GM12878 (cell line): ENCODE measurements at regions not wholly inside any gene's neighbourhood (a gene's known extent, or its start where the extent isn't known, plus 50 kb on each side); places are given as distances from the start of the nearest gene placed in this dataset.

Experiments
- ATAC-seq: fragments of 200-7000 bp; cut with Tn5 transposase; 3 replicates; pipeline ENCODE4 v1.9.1; 2020; ENCODE audit warnings: mild to moderate bottlenecking, moderate library complexity
- BruUV-seq: library from RNA; stranded (reverse); fragments of 400-500 nt; replicated peaks from 2 replicates; lab custom pipeline; 2021; lab: Mats Ljungman, UMichigan
- CTCF ChIA-PET: fragments of 300-600 bp; sonication (Branson Sonifier 250); formaldehyde crosslinking; extraction: SDS; loops from one replicate; lab custom pipeline; 2021; ENCODE audit warnings: inconsistent platforms; lab: Yijun Ruan, JAX
- POLR2A ChIA-PET: fragments of 350-600 bp; formaldehyde crosslinking; extraction: SDS; loops from one replicate; lab custom pipeline; 2021; ENCODE audit warnings: inconsistent platforms; lab: Charles Lee
- RAD21 ChIA-PET: fragments of 300-600 bp; sonication (Branson Sonifier 250); formaldehyde crosslinking; loops from one replicate; lab custom pipeline; 2023; ENCODE audit warnings: antibody characterized with exemption; ENCODE audit not compliant: unreplicated experiment; lab: Charles Lee
- SMC1A ChIA-PET: fragments of 300-600 bp; sonication (Branson Sonifier 250); formaldehyde crosslinking; loops from one replicate; lab custom pipeline; 2023; ENCODE audit not compliant: unreplicated experiment, uncharacterized antibody; lab: Charles Lee
- DNase-seq: peaks from one replicate; pipeline ENCODE4 v3.0.0-alpha.2; 2011; ENCODE audit warnings: low read depth, low spot score
- FAIRE-seq: peaks from 3 replicates; lab custom pipeline; 2011; peaks lifted over from hg19 to GRCh38; lab: Jason Lieb, UNC
- H2AFZ ChIP-seq: 2 replicates; pipeline ENCODE4 v1.6.0; 2011; ENCODE audit warnings: low read depth, low read length, control low read depth; ENCODE audit not compliant: control insufficient read depth
- H3K27ac ChIP-seq: 2 replicates; pipeline ENCODE4 v1.5.1; 2011; ENCODE audit warnings: control low read depth; ENCODE audit not compliant: control insufficient read depth, insufficient read depth
- H3K27me3 ChIP-seq, 2 experiments: replicated peaks in 1 of 2; 2 replicates each; pipeline versions ENCODE4 v1.6.0 to v1.6.1; 2011; ENCODE audit warnings: low read length in 1 of 2; ENCODE audit not compliant: control insufficient read depth in 2 of 2, insufficient read depth in 2 of 2
- H3K36me3 ChIP-seq, 2 experiments: 2 replicates each; pipeline ENCODE4 v1.5.1; 2011; ENCODE audit warnings: low read length in 1 of 2; ENCODE audit not compliant: control insufficient read depth in 2 of 2, insufficient read depth in 2 of 2
- H3K4me1 ChIP-seq: 2 replicates; pipeline ENCODE4 v1.6.1; 2011; ENCODE audit warnings: mild to moderate bottlenecking, low read length, moderate library complexity, mixed read lengths; ENCODE audit not compliant: control insufficient read depth, insufficient read depth
- H3K4me2 ChIP-seq: 2 replicates; pipeline ENCODE4 v1.6.0; 2011; ENCODE audit warnings: control low read depth; ENCODE audit not compliant: control insufficient read depth, insufficient read depth
- H3K4me3 ChIP-seq: fragments of 200-600 bp; sonication (generic); 2 replicates; pipeline ENCODE4 v1.5.1; 2016
- H3K79me2 ChIP-seq: 2 replicates; pipeline ENCODE4 v1.6.0; 2011; ENCODE audit warnings: low read length; ENCODE audit not compliant: control insufficient read depth, insufficient read depth
- H3K9ac ChIP-seq: 2 replicates; pipeline ENCODE4 v1.8.0; 2011; ENCODE audit warnings: low read length, control low read depth, mixed read lengths; ENCODE audit not compliant: control insufficient read depth, insufficient read depth
- H3K9me3 ChIP-seq: replicated peaks from 3 replicates; pipeline ENCODE4 v1.5.1; 2011; ENCODE audit warnings: mild to moderate bottlenecking, low read length; ENCODE audit not compliant: control insufficient read depth, insufficient read depth
- H4K20me1 ChIP-seq: 2 replicates; pipeline ENCODE4 v1.6.0; 2011; ENCODE audit not compliant: control insufficient read depth, insufficient read depth
- BHLHE40 ChIP-seq, 2 experiments: fragments of 450-650 bp in 1 of 2; IDR thresholded peaks; 2 replicates each; pipeline ENCODE4 v1.6.1; 2011 to 2017; ENCODE audit warnings: low read depth in 2 of 2, borderline replicate concordance in 1 of 2, improper control_type of control experiment in 1 of 2, low read length in 1 of 2, mild to moderate bottlenecking in 1 of 2
- EGR1 ChIP-seq, 2 experiments: IDR thresholded peaks; 1 replicate in 1 of 2; 2 replicates in 1 of 2; pipeline ENCODE4 v1.6.1; 2011 to 2012; ENCODE audit warnings: low read depth in 2 of 2, low read length in 2 of 2, borderline replicate concordance in 1 of 2, mild to moderate bottlenecking in 1 of 2, moderate library complexity in 1 of 2
- HDGF ChIP-seq: fragments of 450-650 bp; IDR thresholded peaks from 2 replicates; pipeline ENCODE4 v1.6.1; 2016; ENCODE audit warnings: antibody characterized with exemption
- KLF5 ChIP-seq: fragments of 450-650 bp; IDR thresholded peaks from 2 replicates; pipeline ENCODE4 v1.6.1; 2014; ENCODE audit warnings: mild to moderate bottlenecking; ENCODE audit not compliant: partially characterized antibody
- NBN ChIP-seq: fragments of 450-650 bp; IDR thresholded peaks from 2 replicates; pipeline ENCODE4 v1.6.1; 2016
- NR2C2 ChIP-seq: IDR thresholded peaks from 2 replicates; pipeline ENCODE4 v1.6.1; 2011; ENCODE audit warnings: borderline replicate concordance, low read depth; ENCODE audit not compliant: control insufficient read depth, insufficient read length
- RBBP5 ChIP-seq: fragments of 200-600 bp; sonication (generic); conservative IDR thresholded peaks from 2 replicates; pipeline ENCODE4 v1.6.1; 2016
- RUNX3 ChIP-seq: IDR thresholded peaks from 2 replicates; pipeline ENCODE4 v1.6.1; 2012; ENCODE audit warnings: low read length, inconsistent platforms
- SPI1 ChIP-seq: IDR thresholded peaks from 2 replicates; pipeline ENCODE4 v1.6.1; 2011; ENCODE audit warnings: low read depth, mild to moderate bottlenecking, low read length, moderate library complexity, borderline replicate concordance; ENCODE audit not compliant: insufficient read depth
- WGBS: methylation state at CpG from one replicate; pipeline ENCODE4 v1.1.6; 2016; ENCODE audit warnings: low lambda C conversion rate; ENCODE audit not compliant: insufficient replicate concordance, insufficient coverage; ENCODE audit errors: missing lambda C conversion rate; 5-methylcytosine and 5-hydroxymethylcytosine counted together
- in situ Hi-C: fragments of 300-500 bp; cut with MboI; formaldehyde crosslinking; loops from 9 replicates; pipeline ENCODE4 v1.14.3; 2018; ENCODE audit warnings: mixed read lengths
- intact Hi-C: fragments of 100-400 bp; cut with micrococcal nuclease; formaldehyde crosslinking; loops from one replicate; pipeline ENCODE4 v1.14.2; 2022; ENCODE audit not compliant: unreplicated experiment
- TF ChIP-seq, protein P1 (sequence below): fragments of 450-650 bp; IDR thresholded peaks from 2 replicates; pipeline ENCODE4 v1.6.1; 2017; ENCODE audit warnings: mild to moderate bottlenecking
- TF ChIP-seq, protein P2 (sequence below): fragments of 450-650 bp; IDR thresholded peaks from 2 replicates; pipeline ENCODE4 v1.6.1; 2018; ENCODE audit warnings: borderline replicate concordance, mild to moderate bottlenecking; ENCODE audit not compliant: partially characterized antibody
- TF ChIP-seq, protein P3 (sequence below): IDR thresholded peaks from 2 replicates; pipeline ENCODE4 v1.6.1; 2011; ENCODE audit warnings: low read depth, mild to moderate bottlenecking, low read length, moderate library complexity, borderline replicate concordance; ENCODE audit errors: extremely low read depth
- TF ChIP-seq, protein P4 (sequence below): fragments of 450-650 bp; IDR thresholded peaks from 2 replicates; pipeline ENCODE4 v1.6.1; 2017; ENCODE audit warnings: mild to moderate bottlenecking, moderate library complexity

DNA sequence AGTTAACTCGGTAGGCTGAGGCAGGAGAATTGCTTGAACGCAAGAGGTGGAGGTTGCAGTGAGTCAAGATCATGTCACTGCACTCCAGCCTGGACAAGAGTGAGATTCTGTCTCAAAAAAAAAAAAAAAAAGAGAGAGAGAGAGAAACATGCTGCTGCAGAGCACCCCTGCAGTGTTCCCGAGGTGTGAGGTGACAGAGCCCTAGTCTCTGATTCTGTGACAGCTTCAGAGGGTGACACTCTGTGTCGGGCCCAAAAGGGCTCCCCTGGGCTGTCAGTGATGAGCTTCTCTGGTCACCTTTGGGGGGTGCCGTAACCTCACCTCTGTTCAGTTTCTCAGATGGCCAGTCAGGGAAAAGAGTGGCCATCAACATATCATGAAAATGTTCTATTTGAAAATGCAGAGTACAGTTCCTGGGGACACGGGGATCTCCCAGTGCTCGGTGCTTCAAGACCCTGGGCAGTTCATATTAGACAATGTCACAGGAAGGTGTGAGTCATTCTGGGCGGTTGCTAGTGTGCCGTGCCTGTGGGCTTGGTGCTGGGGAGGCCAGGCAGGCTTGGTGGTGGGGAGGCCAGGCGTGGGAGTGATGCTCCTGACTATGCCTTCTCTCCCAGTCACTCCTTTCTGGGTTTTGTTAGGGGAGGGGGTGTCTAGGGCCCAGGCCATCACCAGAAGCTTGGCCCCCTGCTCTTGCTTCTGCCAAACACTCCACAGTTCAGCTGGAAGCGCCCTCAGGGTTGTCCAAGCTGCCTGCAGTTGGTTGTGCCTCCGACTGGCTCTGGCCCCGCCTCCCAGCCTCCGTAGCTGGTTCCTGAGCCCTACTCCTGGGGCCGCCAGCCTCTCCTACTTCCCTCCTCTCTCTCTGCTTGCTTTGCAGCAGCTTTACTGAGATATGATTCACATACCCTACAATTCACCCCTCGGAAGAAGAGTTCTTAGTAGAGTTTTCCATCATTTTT is 52.5 kb upstream of the CLDN5 start:
- no peak overlapping the region for H3K4me3 ChIP-seq
- DNase-seq (no peak), FAIRE-seq (no peak), ATAC-seq (peak; percentile 94)
- no peak overlapping the region for H3K9ac ChIP-seq
- H3K4me2 ChIP-seq: no peak overlapping the region
- H2AFZ ChIP-seq: peak overlapping the region; percentile 34
- RAD21 ChIA-PET: no interaction called here
- CTCF ChIA-PET: interaction anchor here (1.0 to 1.6 kb wide), 2 partner anchors 54 to 99 kb away, joined by 3 to 4 read pairs; no protein-coding TSS in a partner anchor
- intact Hi-C loops: no loop called here
- POLR2A ChIA-PET: no interaction called here
- H3K36me3 ChIP-seq: no peaks in the 10 kb centered on the region
- in situ Hi-C loops: no loop called here
- H3K9me3 ChIP-seq: no peaks in the 10 kb centered on the region
- no peaks in the 10 kb centered on the region for H4K20me1 ChIP-seq
- 22% methylated on average over 16 of the region's 16 CpGs for WGBS
- BruUV-seq: no TSS peak
- no peaks in the 10 kb centered on the region for H3K79me2 ChIP-seq
- SMC1A ChIA-PET: interaction anchor here (1.0 kb wide), 1 partner anchor 53 kb away, joined by 3 read pairs; no protein-coding TSS in a partner anchor
- peaks cover 0 to 2% of the 10 kb centered on the region in 2 experiments; a peak in 1 of 4 replicates for H3K27me3 ChIP-seq
- H3K4me1 ChIP-seq: peaks cover 17% of the 10 kb centered on the region
- H3K27ac ChIP-seq: no peak overlapping the region
- TF ChIP-seq, protein P1, sequence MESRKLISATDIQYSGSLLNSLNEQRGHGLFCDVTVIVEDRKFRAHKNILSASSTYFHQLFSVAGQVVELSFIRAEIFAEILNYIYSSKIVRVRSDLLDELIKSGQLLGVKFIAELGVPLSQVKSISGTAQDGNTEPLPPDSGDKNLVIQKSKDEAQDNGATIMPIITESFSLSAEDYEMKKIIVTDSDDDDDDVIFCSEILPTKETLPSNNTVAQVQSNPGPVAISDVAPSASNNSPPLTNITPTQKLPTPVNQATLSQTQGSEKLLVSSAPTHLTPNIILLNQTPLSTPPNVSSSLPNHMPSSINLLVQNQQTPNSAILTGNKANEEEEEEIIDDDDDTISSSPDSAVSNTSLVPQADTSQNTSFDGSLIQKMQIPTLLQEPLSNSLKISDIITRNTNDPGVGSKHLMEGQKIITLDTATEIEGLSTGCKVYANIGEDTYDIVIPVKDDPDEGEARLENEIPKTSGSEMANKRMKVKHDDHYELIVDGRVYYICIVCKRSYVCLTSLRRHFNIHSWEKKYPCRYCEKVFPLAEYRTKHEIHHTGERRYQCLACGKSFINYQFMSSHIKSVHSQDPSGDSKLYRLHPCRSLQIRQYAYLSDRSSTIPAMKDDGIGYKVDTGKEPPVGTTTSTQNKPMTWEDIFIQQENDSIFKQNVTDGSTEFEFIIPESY: no peak
- TF ChIP-seq RBBP5 (no peak), BHLHE40 (IDR thresholded peaks at IDR 0.05; ENCODE audit: borderline replicate concordance in 1 of 2, low read depth in 2 of 2, low read length in 1 of 2) (0 out of 4 replicates have a peak, but pooled peaks of 1 of the 2 experiments have one; percentile 22), NR2C2 (no peak), EGR1 (IDR thresholded peaks at IDR 0.05; ENCODE audit: borderline replicate concordance in 1 of 2, low read depth in 2 of 2, low read length in 2 of 2) (peak in 1 of 2 experiments; percentile 37; a peak in 1 of 3 replicates), NBN (no peak), HDGF (no peak), SPI1 (no peak), KLF5 (no peak), RUNX3 (peak; percentile 21; the same call in 1 of the 2 replicates)
- TF ChIP-seq, protein P2, sequence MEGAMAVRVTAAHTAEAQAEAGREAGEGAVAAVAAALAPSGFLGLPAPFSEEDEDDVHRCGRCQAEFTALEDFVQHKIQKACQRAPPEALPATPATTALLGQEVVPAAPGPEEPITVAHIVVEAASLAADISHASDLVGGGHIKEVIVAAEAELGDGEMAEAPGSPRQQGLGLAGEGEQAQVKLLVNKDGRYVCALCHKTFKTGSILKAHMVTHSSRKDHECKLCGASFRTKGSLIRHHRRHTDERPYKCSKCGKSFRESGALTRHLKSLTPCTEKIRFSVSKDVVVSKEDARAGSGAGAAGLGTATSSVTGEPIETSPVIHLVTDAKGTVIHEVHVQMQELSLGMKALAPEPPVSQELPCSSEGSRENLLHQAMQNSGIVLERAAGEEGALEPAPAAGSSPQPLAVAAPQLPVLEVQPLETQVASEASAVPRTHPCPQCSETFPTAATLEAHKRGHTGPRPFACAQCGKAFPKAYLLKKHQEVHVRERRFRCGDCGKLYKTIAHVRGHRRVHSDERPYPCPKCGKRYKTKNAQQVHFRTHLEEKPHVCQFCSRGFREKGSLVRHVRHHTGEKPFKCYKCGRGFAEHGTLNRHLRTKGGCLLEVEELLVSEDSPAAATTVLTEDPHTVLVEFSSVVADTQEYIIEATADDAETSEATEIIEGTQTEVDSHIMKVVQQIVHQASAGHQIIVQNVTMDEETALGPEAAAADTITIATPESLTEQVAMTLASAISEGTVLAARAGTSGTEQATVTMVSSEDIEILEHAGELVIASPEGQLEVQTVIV: no peak
- TF ChIP-seq, protein P3, sequence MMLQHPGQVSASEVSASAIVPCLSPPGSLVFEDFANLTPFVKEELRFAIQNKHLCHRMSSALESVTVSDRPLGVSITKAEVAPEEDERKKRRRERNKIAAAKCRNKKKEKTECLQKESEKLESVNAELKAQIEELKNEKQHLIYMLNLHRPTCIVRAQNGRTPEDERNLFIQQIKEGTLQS: no peak
- TF ChIP-seq, protein P4, sequence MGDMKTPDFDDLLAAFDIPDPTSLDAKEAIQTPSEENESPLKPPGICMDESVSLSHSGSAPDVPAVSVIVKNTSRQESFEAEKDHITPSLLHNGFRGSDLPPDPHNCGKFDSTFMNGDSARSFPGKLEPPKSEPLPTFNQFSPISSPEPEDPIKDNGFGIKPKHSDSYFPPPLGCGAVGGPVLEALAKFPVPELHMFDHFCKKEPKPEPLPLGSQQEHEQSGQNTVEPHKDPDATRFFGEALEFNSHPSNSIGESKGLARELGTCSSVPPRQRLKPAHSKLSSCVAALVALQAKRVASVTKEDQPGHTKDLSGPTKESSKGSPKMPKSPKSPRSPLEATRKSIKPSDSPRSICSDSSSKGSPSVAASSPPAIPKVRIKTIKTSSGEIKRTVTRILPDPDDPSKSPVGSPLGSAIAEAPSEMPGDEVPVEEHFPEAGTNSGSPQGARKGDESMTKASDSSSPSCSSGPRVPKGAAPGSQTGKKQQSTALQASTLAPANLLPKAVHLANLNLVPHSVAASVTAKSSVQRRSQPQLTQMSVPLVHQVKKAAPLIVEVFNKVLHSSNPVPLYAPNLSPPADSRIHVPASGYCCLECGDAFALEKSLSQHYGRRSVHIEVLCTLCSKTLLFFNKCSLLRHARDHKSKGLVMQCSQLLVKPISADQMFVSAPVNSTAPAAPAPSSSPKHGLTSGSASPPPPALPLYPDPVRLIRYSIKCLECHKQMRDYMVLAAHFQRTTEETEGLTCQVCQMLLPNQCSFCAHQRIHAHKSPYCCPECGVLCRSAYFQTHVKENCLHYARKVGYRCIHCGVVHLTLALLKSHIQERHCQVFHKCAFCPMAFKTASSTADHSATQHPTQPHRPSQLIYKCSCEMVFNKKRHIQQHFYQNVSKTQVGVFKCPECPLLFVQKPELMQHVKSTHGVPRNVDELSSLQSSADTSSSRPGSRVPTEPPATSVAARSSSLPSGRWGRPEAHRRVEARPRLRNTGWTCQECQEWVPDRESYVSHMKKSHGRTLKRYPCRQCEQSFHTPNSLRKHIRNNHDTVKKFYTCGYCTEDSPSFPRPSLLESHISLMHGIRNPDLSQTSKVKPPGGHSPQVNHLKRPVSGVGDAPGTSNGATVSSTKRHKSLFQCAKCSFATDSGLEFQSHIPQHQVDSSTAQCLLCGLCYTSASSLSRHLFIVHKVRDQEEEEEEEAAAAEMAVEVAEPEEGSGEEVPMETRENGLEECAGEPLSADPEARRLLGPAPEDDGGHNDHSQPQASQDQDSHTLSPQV: no peak
